Adipocyte (in vitro differentiated cells): ENCODE measurements at regions not wholly inside any gene's neighbourhood (a gene's known extent, or its start where the extent isn't known, plus 50 kb on each side); places are given as distances from the start of the nearest gene placed in this dataset.

Experiments
- DNase-seq: peaks from one replicate; pipeline ENCODE4 v3.0.0-alpha.2; 2015; ENCODE audit warnings: low read depth
- H3K27me3 ChIP-seq: replicated peaks from 2 replicates; pipeline ENCODE4 v1.7.0; 2013; ENCODE audit warnings: mild to moderate bottlenecking, low read length, moderate library complexity; ENCODE audit not compliant: control insufficient read depth, insufficient read depth
- H3K36me3 ChIP-seq: 2 replicates; pipeline ENCODE4 v1.7.0; 2013; ENCODE audit warnings: low read length, mild to moderate bottlenecking, moderate library complexity; ENCODE audit not compliant: control insufficient read depth, insufficient read depth, severe bottlenecking
- H3K4me1 ChIP-seq: 2 replicates; pipeline ENCODE4 v1.7.0; 2013; ENCODE audit warnings: mild to moderate bottlenecking, low read length, moderate library complexity; ENCODE audit not compliant: control insufficient read depth, insufficient read depth
- H3K4me3 ChIP-seq: 2 replicates; pipeline ENCODE4 v1.7.0; 2013; ENCODE audit warnings: mild to moderate bottlenecking, low read length, moderate library complexity
- H3K9ac ChIP-seq: 2 replicates; pipeline ENCODE4 v1.7.0; 2013; ENCODE audit warnings: mild to moderate bottlenecking, low read length, moderate library complexity
- H3K9me3 ChIP-seq: 2 replicates; pipeline ENCODE4 v1.7.0; 2013; ENCODE audit warnings: mild to moderate bottlenecking, low read length, moderate library complexity; ENCODE audit not compliant: control insufficient read depth

DNA sequence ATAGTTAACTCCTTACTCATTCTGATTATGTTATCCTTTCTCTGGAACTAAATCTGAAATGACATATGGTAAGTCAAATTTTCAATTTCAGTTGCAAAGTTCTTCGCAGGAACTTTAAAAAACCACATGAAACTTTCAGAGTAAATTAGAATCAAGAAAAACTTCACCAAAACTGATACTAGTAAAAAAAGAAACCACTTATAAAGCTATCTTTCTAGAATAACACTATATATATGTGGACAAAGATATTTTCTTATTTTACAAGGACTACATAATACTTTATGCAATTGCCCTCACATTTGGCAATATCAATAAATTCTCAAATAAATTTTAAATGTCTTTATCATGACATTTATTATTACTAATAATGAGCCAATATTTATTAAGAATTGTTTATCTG is 1847.1 kb upstream of the NUDT12 start:
- no peaks in the 10 kb centered on the region for H3K27me3 ChIP-seq
- H3K4me3 ChIP-seq, result no peak overlapping the region
- no peak overlapping the region for H3K9ac ChIP-seq
- DNase-seq, result no peak
- no peaks in the 10 kb centered on the region for H3K4me1 ChIP-seq
- no peaks in the 10 kb centered on the region for H3K36me3 ChIP-seq
- H3K9me3 ChIP-seq, result no peaks in the 10 kb centered on the region

DNA sequence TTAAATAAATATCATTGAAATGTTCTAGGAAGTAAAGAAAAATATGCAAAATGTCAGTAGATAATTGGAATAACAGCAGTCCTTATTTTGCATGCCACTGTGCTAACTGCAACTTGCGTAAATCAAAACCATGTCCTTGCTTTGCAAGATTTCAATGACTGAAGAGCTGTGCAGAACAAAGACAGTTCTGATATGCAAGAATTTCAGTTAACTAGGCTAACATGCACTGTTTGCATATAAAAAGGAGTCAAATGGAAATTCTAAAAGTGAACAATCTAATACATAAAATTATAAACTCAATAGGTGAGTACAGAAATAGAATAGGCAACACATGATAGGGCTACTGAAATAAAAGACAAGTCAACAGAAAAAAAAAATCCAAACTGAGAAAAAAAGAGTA is 1844.6 kb upstream of the NUDT12 start:
- Histone ChIP-seq H3K9me3 (no peaks in the 10 kb centered on the region), H3K27me3 (no peaks in the 10 kb centered on the region), H3K36me3 (no peaks in the 10 kb centered on the region), H3K9ac (no peak overlapping the region), H3K4me1 (no peaks in the 10 kb centered on the region), H3K4me3 (no peak overlapping the region)
- DNase-seq, result no peak

DNA sequence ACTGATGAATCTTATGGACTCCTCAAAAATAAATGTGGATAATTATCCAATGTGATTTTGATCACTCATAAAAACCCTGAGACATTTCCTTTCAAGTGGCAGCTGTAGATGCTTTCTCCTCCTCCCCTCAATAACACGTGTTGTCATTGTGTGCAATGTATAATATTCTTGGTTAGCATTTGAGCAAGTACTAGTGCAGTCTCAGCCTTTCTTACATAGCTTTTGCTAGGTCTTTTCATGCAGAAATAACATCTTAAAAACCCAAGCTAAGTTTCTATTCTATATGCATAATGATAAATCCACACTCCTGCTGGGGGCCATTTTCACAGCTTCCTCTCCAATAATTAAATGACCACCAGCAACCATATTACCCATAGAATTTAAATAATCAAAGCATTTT is 1835.2 kb upstream of the NUDT12 start:
- Histone ChIP-seq H3K9me3 (no peaks in the 10 kb centered on the region), H3K36me3 (no peaks in the 10 kb centered on the region), H3K4me1 (no peaks in the 10 kb centered on the region), H3K9ac (no peak overlapping the region), H3K4me3 (no peak overlapping the region), H3K27me3 (no peaks in the 10 kb centered on the region)
- no peak for DNase-seq

DNA sequence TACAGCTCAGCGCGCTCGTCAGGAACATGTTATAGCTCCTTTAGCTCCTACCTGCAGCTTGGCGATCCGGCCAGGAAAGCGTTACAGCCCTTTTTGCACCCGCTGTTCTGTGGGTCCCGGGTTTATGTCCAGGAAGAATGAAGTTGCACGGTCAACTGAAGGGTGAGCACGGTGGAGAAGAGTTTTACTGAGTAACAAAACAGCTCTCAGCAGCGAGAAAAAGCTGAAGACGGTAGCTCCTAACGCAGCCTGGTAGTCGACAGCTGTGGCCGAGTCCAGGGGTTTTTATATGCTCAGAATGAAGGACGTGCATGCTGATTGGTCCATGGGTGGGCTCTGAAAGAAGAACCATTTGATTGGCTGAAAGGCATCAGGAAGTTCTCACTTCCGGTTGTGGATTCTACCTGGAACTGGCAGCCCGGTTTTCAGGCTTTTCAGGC is 1830.1 kb upstream of the NUDT12 start:
- Histone ChIP-seq H3K9me3 (no peaks in the 10 kb centered on the region), H3K4me1 (no peaks in the 10 kb centered on the region), H3K4me3 (no peak overlapping the region), H3K27me3 (no peaks in the 10 kb centered on the region), H3K9ac (no peak overlapping the region), H3K36me3 (no peaks in the 10 kb centered on the region)
- DNase-seq, result no peak

DNA sequence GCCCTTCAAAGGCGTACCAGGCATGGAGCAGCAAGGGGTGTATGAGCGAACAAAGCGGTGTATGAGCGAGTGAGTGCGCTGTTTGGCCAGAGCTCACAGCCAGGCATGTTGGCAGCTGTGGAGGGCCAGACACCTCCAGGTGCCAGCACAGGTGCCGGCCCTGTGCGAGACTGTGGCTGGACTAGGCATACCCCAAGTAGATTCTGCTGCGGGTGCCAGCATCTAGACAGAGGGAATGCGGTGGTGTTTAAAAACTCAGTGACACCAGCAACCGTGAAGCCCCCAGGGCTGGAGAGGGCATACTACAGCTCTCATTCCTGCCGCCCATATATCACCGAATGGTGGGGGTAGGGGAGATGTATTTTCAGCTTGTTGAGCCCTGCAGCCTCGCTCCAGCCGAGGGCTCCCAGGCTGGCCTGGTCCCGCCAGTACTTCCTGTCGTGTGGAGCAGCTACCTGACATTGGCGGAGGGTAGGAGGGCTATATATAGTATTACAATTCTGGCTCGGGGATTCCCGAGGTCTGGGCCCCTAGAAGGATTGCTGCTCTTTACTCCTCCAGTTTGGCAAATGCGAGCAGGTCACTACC is 1829.6 kb upstream of the NUDT12 start:
- Histone ChIP-seq H3K9ac (no peak overlapping the region), H3K4me3 (no peak overlapping the region), H3K36me3 (no peaks in the 10 kb centered on the region), H3K4me1 (no peaks in the 10 kb centered on the region), H3K9me3 (no peaks in the 10 kb centered on the region), H3K27me3 (no peaks in the 10 kb centered on the region)
- DNase-seq, result no peak

DNA sequence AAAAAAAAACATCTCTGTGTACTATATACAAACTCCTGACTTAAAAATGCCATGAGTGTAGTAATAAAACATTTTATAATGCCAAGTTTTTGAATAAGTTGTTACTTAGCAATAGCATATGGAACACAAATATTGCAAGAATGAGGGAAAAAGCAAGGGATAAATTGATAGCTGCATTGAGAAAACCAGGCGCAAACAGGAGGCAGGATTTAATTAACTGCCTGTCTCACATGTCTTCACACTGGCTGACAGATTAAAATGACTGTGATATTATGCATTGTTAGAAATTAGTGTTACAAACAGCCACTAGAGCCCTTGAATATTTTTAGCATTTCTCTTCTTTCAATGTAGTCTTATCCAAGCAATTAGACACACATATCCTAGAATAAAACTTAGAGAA is 1817.5 kb upstream of the NUDT12 start:
- Histone ChIP-seq H3K36me3 (no peaks in the 10 kb centered on the region), H3K9me3 (peaks cover 4% of the 10 kb centered on the region), H3K4me1 (no peaks in the 10 kb centered on the region), H3K27me3 (no peaks in the 10 kb centered on the region), H3K9ac (no peak overlapping the region), H3K4me3 (no peak overlapping the region)
- no peak for DNase-seq

DNA sequence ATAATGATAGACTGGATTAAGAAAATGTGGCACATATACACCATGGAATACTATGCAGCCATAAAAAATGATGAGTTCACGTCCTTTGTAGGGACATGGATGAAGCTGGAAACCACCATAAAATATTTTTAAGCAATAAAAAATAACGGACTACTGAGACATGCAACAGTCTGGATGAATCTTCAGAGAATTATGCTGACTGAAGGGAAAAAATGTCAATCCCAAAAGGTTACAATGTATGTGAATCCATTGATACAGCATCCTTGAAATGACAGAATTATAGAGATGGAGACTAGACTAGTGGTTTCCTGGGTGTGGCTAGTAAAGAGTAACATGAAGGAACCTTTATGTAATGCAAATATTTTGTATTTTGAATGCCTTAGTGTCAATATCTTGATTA is 1808.6 kb upstream of the NUDT12 start:
- no peaks in the 10 kb centered on the region for H3K27me3 ChIP-seq
- H3K4me3 ChIP-seq, result no peak overlapping the region
- H3K4me1 ChIP-seq, result no peaks in the 10 kb centered on the region
- H3K9ac ChIP-seq, result no peak overlapping the region
- peaks cover 3% of the 10 kb centered on the region for H3K9me3 ChIP-seq
- no peak for DNase-seq
- no peaks in the 10 kb centered on the region for H3K36me3 ChIP-seq

DNA sequence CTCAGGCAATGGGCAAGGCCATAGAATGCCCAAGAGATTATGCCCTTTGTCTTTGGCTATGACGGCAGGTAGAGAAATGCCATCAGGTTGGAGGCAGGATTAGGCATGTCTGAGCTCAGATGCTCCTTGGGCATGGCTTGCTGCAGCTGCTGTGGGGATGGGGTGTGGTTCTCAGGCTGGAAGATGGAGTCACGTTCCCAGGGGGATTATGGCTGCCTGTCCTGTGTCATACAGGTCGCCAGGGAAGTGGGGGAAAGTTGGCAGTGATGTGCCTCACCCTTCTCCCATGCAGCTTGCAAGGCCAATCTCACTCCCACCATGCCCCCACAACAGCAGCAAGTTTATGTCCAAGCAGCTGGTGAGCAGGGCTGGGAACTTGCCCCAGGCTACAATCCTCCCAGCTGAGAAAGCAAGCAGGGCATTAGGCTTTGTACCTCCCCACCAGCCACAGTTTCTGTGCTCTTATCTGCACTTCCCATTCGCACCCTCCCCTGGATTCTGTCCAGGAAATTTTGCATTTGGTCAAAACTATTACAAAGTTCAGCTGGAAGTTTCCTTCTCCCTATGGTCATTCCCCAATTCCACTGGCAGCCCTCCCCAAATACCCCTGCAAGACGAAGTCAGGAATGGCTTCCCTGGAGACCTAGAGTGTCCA is 1788.0 kb upstream of the NUDT12 start:
- DNase-seq, result no peak
- Histone ChIP-seq H3K4me3 (no peak overlapping the region), H3K9me3 (peaks cover 3% of the 10 kb centered on the region), H3K9ac (no peak overlapping the region), H3K36me3 (no peaks in the 10 kb centered on the region), H3K4me1 (no peaks in the 10 kb centered on the region), H3K27me3 (no peaks in the 10 kb centered on the region)

DNA sequence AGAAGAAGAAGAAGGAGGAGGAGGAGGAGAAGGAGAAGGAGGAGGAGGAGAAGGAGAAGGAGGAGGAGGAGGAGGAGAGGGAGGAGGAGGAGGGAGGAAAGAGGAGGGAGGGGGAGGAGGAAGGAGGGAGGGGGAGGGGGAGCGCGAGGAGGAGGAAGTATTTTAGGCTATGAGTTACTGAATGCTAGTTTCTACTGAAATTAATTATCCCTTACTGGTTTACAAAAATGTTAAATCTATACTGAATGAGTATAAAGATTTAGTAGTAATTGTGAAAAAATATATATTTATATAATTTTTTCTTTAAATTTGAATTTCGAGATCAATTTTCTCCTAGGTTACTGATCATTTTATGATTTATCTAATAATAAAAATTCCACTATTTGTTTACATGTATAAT is 1769.0 kb upstream of the NUDT12 start:
- H3K4me1 ChIP-seq, result no peaks in the 10 kb centered on the region
- no peaks in the 10 kb centered on the region for H3K27me3 ChIP-seq
- no peak overlapping the region for H3K4me3 ChIP-seq
- no peak for DNase-seq
- no peak overlapping the region for H3K9ac ChIP-seq
- no peaks in the 10 kb centered on the region for H3K9me3 ChIP-seq
- no peaks in the 10 kb centered on the region for H3K36me3 ChIP-seq

DNA sequence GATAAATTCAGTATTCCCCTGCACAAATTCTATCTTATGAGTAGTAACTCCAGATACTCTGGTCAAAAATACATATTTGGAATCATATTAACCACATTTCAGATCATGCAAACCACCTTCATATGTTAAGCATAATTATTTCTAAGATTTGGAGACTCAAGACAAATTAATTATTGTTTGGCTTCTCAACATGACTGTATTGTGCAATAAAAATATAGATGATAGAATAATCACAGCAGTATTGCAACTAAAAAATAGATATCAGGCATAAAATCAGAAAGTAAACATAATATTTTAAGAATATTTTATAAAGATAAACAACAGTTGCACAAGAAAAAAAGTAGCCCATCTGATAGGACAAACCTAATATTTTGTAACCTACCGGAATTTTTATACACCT is 1767.6 kb upstream of the NUDT12 start:
- DNase-seq, result no peak
- Histone ChIP-seq H3K36me3 (no peaks in the 10 kb centered on the region), H3K4me3 (no peak overlapping the region)

DNA sequence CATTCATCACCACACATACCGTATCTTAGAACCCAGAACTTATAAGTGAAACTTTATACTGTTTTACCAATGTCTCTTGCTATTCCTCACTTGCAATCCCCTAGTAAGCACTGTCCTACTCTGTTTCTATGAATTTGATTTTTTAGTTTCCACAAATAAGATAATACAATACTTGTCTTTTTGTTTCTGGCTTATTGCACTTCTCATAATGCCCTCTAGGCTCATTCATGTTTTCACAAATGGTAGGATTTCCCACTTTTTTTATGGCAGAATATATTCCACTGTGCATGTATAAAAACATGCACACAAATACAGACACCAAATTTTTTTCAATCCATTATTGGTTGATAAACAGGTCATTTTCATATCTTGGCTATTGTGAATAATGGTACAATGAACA is 1742.3 kb upstream of the NUDT12 start:
- Histone ChIP-seq H3K27me3 (no peaks in the 10 kb centered on the region), H3K4me3 (no peak overlapping the region), H3K4me1 (no peaks in the 10 kb centered on the region), H3K36me3 (no peaks in the 10 kb centered on the region), H3K9me3 (no peaks in the 10 kb centered on the region), H3K9ac (no peak overlapping the region)
- DNase-seq, result no peak

More for the DNA sequence above, 1767.6 kb upstream of the NUDT12 start:
- Histone ChIP-seq H3K9me3 (no peaks in the 10 kb centered on the region), H3K4me1 (no peaks in the 10 kb centered on the region), H3K27me3 (no peaks in the 10 kb centered on the region), H3K9ac (no peak overlapping the region)

DNA sequence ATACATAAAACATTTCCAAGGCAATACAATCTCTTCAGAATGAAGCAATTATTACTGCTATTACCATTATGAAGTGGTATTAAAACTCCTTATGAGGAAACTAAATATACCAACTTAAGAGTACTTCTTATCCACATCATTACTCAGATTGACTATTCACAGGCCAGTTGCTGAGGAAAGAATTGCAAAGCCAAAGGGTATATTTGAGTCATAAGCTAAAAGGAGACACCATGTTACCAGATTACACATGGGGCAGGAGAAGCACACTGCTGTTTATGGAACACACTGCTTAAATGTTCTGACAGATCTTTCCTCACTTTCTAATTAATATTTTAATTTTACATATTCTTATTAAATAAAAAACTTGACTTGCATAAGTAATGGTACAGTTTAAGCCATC is 1726.4 kb upstream of the NUDT12 start:
- H3K9me3 ChIP-seq, result no peaks in the 10 kb centered on the region
- no peaks in the 10 kb centered on the region for H3K27me3 ChIP-seq
- H3K9ac ChIP-seq, result no peak overlapping the region
- no peaks in the 10 kb centered on the region for H3K4me1 ChIP-seq
- no peaks in the 10 kb centered on the region for H3K36me3 ChIP-seq
- no peak overlapping the region for H3K4me3 ChIP-seq
- peak; percentile 3 for DNase-seq
